DMS153 treated with DMSO at 0.1 percent for 48 hours (cell line): ENCODE measurements at regions not wholly inside any gene's neighbourhood (a gene's known extent, or its start where the extent isn't known, plus 50 kb on each side); places are given as distances from the start of the nearest gene placed in this dataset.

Experiments used
- DNase-seq: peaks from one replicate; lab custom pipeline; 2025; ENCODE audit not compliant: unreplicated experiment; lab: John Stamatoyannopoulos, UW

DNA sequence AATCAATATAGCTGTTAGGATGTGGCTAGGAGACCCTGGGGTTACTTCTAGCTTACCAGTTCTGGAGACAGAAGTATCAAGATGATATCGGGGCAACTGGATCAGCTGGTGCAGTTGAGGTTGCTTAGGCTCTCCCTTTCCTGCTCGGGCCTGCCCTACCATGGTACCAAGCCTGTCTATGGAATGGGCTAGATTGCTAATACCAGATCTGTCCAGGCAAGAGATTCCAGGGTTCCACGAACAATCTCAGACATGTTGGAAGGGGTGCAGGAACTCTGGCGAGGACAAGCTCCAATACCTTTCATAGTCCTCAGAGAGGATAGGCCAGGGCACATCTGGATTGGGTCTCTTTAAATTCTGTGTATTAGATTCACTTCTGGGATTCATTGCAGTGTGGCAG is 53.8 kb downstream of the ADM start:
- DNase-seq, result no peak

GRCh38 chr11:10359171-10359570 is 54.3 kb downstream of the ADM start:
- no peak for DNase-seq

GRCh38 chr11:10360835-10361234 is 56.0 kb downstream of the ADM start:
- no peak for DNase-seq

- DNase-seq, result no peak
Measured at GRCh38 chr11:10365045-10365444, 60.2 kb downstream of the ADM start.

DNA sequence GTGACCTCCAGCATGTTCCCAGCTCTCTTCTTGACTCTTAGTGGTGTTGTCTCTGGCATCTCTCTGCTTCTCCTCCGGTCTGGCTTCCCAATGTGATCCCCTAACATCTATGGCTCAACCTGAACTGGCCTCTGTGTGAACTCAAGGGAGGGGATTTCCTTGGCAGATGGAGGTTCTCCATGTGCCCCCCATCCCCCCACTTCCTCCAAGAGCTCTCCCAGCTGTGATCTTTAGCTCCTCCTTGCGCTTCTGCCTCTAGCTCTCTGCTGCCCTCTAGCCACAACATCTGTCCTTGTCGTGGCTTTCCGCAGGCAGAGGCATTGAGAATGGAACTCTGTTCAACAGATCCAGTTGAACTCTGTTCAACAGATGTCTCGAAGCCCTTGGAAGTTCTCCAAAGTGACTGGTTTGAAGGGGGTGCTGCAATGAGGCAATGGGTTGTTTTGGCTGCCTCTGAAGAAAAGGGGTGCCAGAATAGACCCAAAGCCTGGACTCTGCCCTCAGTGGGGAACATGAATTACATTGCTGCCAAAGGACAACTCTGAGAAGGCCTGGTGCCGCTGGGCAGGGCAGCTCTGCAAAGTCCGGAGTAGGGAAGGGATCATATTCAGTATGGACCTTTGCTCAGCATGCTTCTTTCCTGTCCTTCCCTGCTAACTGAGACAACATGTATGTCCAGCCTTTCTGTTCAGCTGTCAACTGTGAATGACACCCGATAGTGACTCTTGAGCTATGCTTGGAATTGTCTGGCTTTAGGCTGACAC is 61.9 kb downstream of the ADM start:
- DNase-seq, result peak; percentile 60

GRCh38 chr11:10371926-10372641 is 67.2 kb downstream of the ADM start:
- no peak for DNase-seq

- DNase-seq, result no peak
Measured at GRCh38 chr11:10373340-10373739, 68.5 kb downstream of the ADM start.

DNA sequence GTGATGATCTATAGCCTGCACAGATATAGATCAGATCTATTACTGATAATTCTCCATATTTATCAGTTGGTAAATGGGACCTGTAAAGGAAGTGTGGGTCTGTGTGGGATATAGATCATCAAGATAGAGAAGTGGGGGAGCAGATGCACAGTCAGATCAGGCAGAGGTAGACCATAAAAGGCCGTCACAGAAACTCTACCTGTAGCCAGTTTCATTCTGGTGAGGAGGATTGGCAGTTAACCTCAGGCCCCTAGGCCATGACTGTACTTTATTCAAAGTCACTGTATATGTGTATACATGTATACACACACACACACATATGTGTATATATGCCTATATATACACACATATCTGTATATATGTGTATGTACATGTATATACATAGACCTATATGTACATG is 69.1 kb downstream of the ADM start:
- no peak for DNase-seq

DNA sequence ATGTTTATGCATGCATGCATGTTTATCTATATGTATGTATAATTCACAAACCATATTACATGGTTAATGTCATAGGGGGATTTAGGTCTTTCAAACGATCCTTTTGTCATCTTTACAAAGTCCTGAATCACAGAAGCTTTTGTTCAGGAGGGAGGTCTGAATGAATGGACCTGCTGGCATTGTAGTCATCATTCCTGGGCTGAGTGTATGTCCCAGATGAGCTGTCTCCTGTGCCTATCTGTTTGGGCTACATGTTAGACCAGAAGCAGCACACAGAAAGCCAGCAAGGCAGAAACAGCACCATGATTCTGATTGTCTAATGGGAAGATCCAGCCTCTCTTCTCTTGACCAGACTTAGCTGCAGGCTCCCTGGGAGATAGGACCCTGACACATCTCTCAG is 69.5 kb downstream of the ADM start:
- DNase-seq, result no peak

- DNase-seq, result no peak
Measured at GRCh38 chr11:10375280-10375971, 70.6 kb downstream of the ADM start.

DNA sequence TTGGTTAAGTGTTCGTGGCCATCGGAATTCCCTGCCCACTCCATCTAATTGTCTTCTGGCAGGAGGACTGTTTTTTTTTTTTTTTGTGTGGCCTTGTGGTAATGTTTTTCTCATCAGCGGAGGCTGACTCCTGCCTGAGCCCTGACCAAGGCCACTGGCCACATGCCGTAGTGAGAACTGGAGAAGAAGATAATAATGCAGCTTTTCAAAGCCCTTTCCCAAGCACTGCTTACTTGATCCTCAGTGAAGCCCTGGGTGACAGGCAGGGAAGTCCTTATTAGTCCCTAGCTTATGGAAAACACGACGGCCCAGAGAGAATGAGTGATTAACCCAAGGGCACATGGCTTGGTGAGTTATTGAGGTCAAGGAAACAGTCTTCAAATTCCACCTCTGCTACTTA is 71.2 kb downstream of the ADM start:
- no peak for DNase-seq

GRCh38 chr11:10377183-10377582 is 72.3 kb downstream of the ADM start:
- DNase-seq, result no peak

GRCh38 chr11:10378362-10378761 is 73.5 kb downstream of the ADM start:
- no peak for DNase-seq

DNA sequence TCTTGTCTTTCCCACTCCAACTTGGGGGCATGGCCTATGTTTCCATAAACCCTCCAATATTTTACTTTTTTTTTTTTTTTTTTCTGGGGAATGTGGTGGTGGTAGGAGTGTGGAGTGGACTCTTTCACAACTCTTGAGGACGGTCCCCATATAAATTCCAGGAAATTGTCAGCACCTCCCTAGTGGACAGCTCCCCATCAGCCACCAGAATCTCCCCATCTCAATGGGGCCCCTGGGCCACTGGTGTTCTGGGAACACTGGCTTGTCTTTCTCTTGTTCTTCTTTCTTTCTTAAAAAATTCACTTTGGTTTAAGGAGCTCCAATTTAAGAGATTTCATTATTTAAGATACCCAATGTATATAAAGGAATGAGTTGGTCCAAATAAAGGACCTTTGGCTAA is 74.1 kb downstream of the ADM start:
- no peak for DNase-seq

GRCh38 chr11:10379426-10379825 is 74.6 kb downstream of the ADM start:
- DNase-seq, result peak; percentile 79

GRCh38 chr11:10379871-10380568 is 75.0 kb upstream of the AMPD3 start:
- DNase-seq, result peak; percentile 79

DNA sequence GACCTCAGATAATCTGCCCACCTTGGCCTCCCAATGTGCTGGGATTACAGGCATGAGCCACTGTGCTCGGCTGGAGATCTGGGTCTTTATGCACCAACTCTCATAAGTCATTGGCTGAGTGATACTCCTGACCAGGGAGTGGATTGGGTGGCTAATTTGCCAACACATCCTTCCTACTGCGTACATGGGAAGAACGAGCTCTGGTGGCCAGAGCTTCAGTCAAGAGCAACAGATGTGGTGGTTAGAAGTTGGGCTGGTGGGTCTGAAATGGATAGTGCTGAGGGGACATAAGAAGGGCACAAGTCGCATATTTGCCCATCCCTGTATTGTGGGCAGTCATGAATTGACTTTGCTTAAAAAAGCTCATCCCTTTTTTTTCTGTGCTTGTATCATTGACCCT is 74.1 kb upstream of the AMPD3 start:
- no peak for DNase-seq

GRCh38 chr11:10381736-10382135 is 73.3 kb upstream of the AMPD3 start:
- DNase-seq, result no peak

GRCh38 chr11:10382518-10382917 is 72.5 kb upstream of the AMPD3 start:
- no peak for DNase-seq

DNA sequence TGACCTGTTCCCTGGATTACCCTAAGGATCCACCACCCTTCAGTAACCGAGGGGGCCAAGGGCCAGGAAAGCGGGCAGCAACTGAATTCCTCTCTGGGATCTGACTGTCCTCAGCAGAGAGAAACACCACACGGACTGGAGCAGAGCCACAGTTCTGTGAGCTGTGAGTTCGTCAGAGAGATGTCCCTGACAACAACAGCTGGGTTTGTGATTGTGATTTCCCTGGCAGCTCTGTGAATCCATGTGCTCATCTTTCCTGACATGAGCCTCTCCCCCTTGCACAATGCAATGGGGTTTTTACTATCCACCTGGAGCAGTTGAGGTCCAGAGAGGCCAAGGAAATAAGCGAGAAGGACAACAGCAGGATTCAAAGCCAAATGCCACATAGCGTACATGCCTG is 69.4 kb upstream of the AMPD3 start:
- DNase-seq, result no peak

GRCh38 chr11:10386361-10386760 is 68.7 kb upstream of the AMPD3 start:
- no peak for DNase-seq

- no peak for DNase-seq
Measured at GRCh38 chr11:10386861-10387205, 68.2 kb upstream of the AMPD3 start.
